ENCODE measurements at regions not wholly inside any gene's neighbourhood (a gene's known extent, or its start where the extent isn't known, plus 50 kb on each side); places are given as distances from the start of the nearest gene placed in this dataset.

GRCh38 chr11:130617001-130617400 lies 168.6 kb downstream of the ADAMTS15 start:
- no peak for TF ChIP-seq CTCF (IDR thresholded peaks at IDR 0.05)
- H3K9me3 ChIP-seq: no peaks in the 10 kb centered on the region
- intact Hi-C loops (cut with DNase I; ENCODE audit: low total_unique reads): no loop called here
- peaks cover 0 to 16% (median 8%) of the 10 kb centered on the region in 4 donors for H3K4me1 ChIP-seq
- H3K27me3 ChIP-seq: no peaks in the 10 kb centered on the region
- H3K27ac ChIP-seq: no peak overlapping the region
- DNase-seq: no peak
- H3K36me3 ChIP-seq: no peaks in the 10 kb centered on the region
- H3K4me3 ChIP-seq: no peak overlapping the region

GRCh38 chr11:130620548-130620947 lies 172.1 kb downstream of the ADAMTS15 start:
- H3K9me3 ChIP-seq: no peaks in the 10 kb centered on the region
- H3K27ac ChIP-seq: no peak overlapping the region
- H3K4me1 ChIP-seq: peaks cover 0 to 13% (median 2%) of the 10 kb centered on the region in 4 donors
- no peaks in the 10 kb centered on the region for H3K36me3 ChIP-seq
- no peak for TF ChIP-seq CTCF (IDR thresholded peaks at IDR 0.05)
- H3K4me3 ChIP-seq: no peak overlapping the region
- H3K27me3 ChIP-seq: no peaks in the 10 kb centered on the region
- intact Hi-C loops (cut with DNase I; ENCODE audit: low total_unique reads): no loop called here
- DNase-seq: no peak

GRCh38 chr11:130622141-130622542 lies 173.7 kb downstream of the ADAMTS15 start:
- Histone ChIP-seq H3K27me3 (no peaks in the 10 kb centered on the region), H3K36me3 (no peaks in the 10 kb centered on the region), H3K4me3 (no peak overlapping the region), H3K4me1 (peaks cover 0 to 13% (median 2%) of the 10 kb centered on the region in 4 donors), H3K9me3 (no peaks in the 10 kb centered on the region), H3K27ac (no peak overlapping the region)
- intact Hi-C loops (cut with DNase I; ENCODE audit: low total_unique reads): no loop called here
- no peak for DNase-seq
- TF ChIP-seq CTCF (IDR thresholded peaks at IDR 0.05): no peak

- H3K4me1 ChIP-seq: peaks cover 0 to 13% (median 2%) of the 10 kb centered on the region in 4 donors
- no peaks in the 10 kb centered on the region for H3K9me3 ChIP-seq
- H3K27me3 ChIP-seq: no peaks in the 10 kb centered on the region
- TF ChIP-seq CTCF (IDR thresholded peaks at IDR 0.05): peak in 1 of 2 experiments; percentile 17
- peak overlapping the region; percentile 47 to 63 for H3K27ac ChIP-seq
- intact Hi-C loops (cut with DNase I; ENCODE audit: low total_unique reads): no loop called here
- H3K4me3 ChIP-seq: no peak overlapping the region
- DNase-seq: no peak
- no peaks in the 10 kb centered on the region for H3K36me3 ChIP-seq
Measured at GRCh38 chr11:130623670-130624668, 175.5 kb downstream of the ADAMTS15 start.

- H3K27ac ChIP-seq: no peak overlapping the region
- no peaks in the 10 kb centered on the region for H3K27me3 ChIP-seq
- H3K9me3 ChIP-seq: no peaks in the 10 kb centered on the region
- H3K4me3 ChIP-seq: no peak overlapping the region
- no peak for TF ChIP-seq CTCF (IDR thresholded peaks at IDR 0.05)
- H3K36me3 ChIP-seq: no peaks in the 10 kb centered on the region
- intact Hi-C loops (cut with DNase I; ENCODE audit: low total_unique reads): no loop called here
- peaks cover 0 to 13% (median 2%) of the 10 kb centered on the region in 4 donors for H3K4me1 ChIP-seq
- DNase-seq: no peak
Measured at GRCh38 chr11:130624971-130625544, 176.6 kb downstream of the ADAMTS15 start.
